Neural cell (in vitro differentiated cells): ENCODE measurements at regions not wholly inside any gene's neighbourhood (a gene's known extent, or its start where the extent isn't known, plus 50 kb on each side); places are given as distances from the start of the nearest gene placed in this dataset.

Experiments
- H2AFZ ChIP-seq: fragments of 200-600, 300-800 bp; sonication (generic), shearing (Covaris generic); 2 replicates; pipeline ENCODE4 v1.6.0; 2014; ENCODE audit warnings: low read depth, mild to moderate bottlenecking, antibody characterized with exemption, low read length, moderate library complexity
- H3F3A ChIP-seq: fragments of 200-600 bp; shearing (Covaris generic); 2 replicates; pipeline ENCODE4 v1.6.1; 2016; ENCODE audit warnings: mild to moderate bottlenecking, moderate library complexity, mixed read lengths, antibody characterized with exemption, low read length; ENCODE audit not compliant: insufficient read depth, poor library complexity, severe bottlenecking
- H3K27ac ChIP-seq: fragments of 200-600, 300-800 bp; sonication (generic), shearing (Covaris generic); 2 replicates; pipeline ENCODE4 v1.5.1; 2014; ENCODE audit warnings: mild to moderate bottlenecking, low read length, moderate library complexity
- H3K27me3 ChIP-seq: fragments of 300-800, 200-600 bp; sonication (generic), shearing (Covaris generic); 2 replicates; pipeline ENCODE4 v1.6.0; 2014; ENCODE audit warnings: mild to moderate bottlenecking, low read depth, low read length, moderate library complexity; ENCODE audit not compliant: insufficient read depth
- H3K36me3 ChIP-seq: fragments of 300-800, 200-600 bp; sonication (generic), shearing (Covaris generic); 2 replicates; pipeline ENCODE4 v1.5.1; 2014; ENCODE audit warnings: mild to moderate bottlenecking, antibody characterized with exemption, low read length, moderate library complexity; ENCODE audit not compliant: insufficient read depth
- H3K4me2 ChIP-seq: fragments of 300-800, 200-600 bp; sonication (generic), shearing (Covaris generic); 2 replicates; pipeline ENCODE4 v1.6.0; 2014; ENCODE audit warnings: mild to moderate bottlenecking, low read length
- H3K4me3 ChIP-seq: fragments of 300-800, 200-600 bp; sonication (generic), shearing (Covaris generic); 2 replicates; pipeline ENCODE4 v1.5.1; 2014; ENCODE audit warnings: mild to moderate bottlenecking, low read length, moderate library complexity
- H3K79me2 ChIP-seq: fragments of 200-600 bp; shearing (Covaris generic); replicated peaks from 2 replicates; pipeline ENCODE4 v1.6.0; 2014; ENCODE audit warnings: mild to moderate bottlenecking, low read length, moderate library complexity; ENCODE audit not compliant: insufficient read depth
- H3K9ac ChIP-seq: fragments of 300-800, 200-600 bp; sonication (generic), shearing (Covaris generic); 2 replicates; pipeline ENCODE4 v1.6.1; 2016; ENCODE audit warnings: mild to moderate bottlenecking, low read length, mixed read lengths
- H3K9me2 ChIP-seq: fragments of 200-600 bp; shearing (Covaris generic); 2 replicates; pipeline ENCODE4 v1.6.1; 2016; ENCODE audit warnings: mild to moderate bottlenecking, low read length, mixed read lengths; ENCODE audit not compliant: insufficient read depth
- H3K9me3 ChIP-seq: fragments of 200-600, 300-800 bp; sonication (generic), shearing (Covaris generic); 2 replicates; pipeline ENCODE4 v1.6.1; 2016; ENCODE audit warnings: mild to moderate bottlenecking, mixed run types, low read length, moderate library complexity, mixed read lengths
- H4K20me1 ChIP-seq: fragments of 200-600 bp; shearing (Covaris generic); 2 replicates; pipeline ENCODE4 v1.6.1; 2016; ENCODE audit warnings: mild to moderate bottlenecking, mixed run types; ENCODE audit not compliant: insufficient read depth
- EP300 ChIP-seq: fragments of 450-650 bp; conservative IDR thresholded peaks from 2 replicates; pipeline ENCODE4 v1.6.1; 2014; ENCODE audit warnings: antibody characterized with exemption, mild to moderate bottlenecking, moderate library complexity; ENCODE audit not compliant: poor library complexity, severe bottlenecking
- EZH2 ChIP-seq: fragments of 200-600, 300-800 bp; shearing (Covaris generic), sonication (generic); IDR thresholded peaks from 2 replicates; pipeline ENCODE4 v1.6.1; 2014; ENCODE audit warnings: antibody characterized with exemption, low read length, borderline replicate concordance, mild to moderate bottlenecking; ENCODE audit not compliant: insufficient read depth, poor library complexity, severe bottlenecking
- MXI1 ChIP-seq: fragments of 450-650 bp; conservative IDR thresholded peaks from 2 replicates; pipeline ENCODE4 v1.6.1; 2014; ENCODE audit warnings: antibody characterized with exemption, mild to moderate bottlenecking; ENCODE audit not compliant: poor library complexity, severe bottlenecking
- POLR2AphosphoS5 ChIP-seq: IDR thresholded peaks from 2 replicates; pipeline ENCODE4 v1.6.1; 2012
- RAD21 ChIP-seq: fragments of 450-650 bp; conservative IDR thresholded peaks from 2 replicates; pipeline ENCODE4 v1.6.1; 2014; ENCODE audit warnings: antibody characterized with exemption, mild to moderate bottlenecking, moderate library complexity
- SMC3 ChIP-seq: fragments of 450-650 bp; conservative IDR thresholded peaks from 2 replicates; pipeline ENCODE4 v1.6.1; 2014; ENCODE audit warnings: antibody characterized with exemption, mild to moderate bottlenecking, moderate library complexity; ENCODE audit not compliant: poor library complexity
- TAF1 ChIP-seq: IDR thresholded peaks from 2 replicates; pipeline ENCODE4 v1.6.1; 2012; ENCODE audit warnings: low read depth
- TF ChIP-seq, protein P1 (sequence below): fragments of 450-650 bp; IDR thresholded peaks from 2 replicates; pipeline ENCODE4 v1.5.1; 2014; ENCODE audit warnings: antibody characterized with exemption, mild to moderate bottlenecking, moderate library complexity; ENCODE audit not compliant: poor library complexity, severe bottlenecking
- TF ChIP-seq, protein P2 (sequence below): IDR thresholded peaks from 2 replicates; pipeline ENCODE4 v1.6.1; 2012; ENCODE audit warnings: borderline replicate concordance

DNA sequence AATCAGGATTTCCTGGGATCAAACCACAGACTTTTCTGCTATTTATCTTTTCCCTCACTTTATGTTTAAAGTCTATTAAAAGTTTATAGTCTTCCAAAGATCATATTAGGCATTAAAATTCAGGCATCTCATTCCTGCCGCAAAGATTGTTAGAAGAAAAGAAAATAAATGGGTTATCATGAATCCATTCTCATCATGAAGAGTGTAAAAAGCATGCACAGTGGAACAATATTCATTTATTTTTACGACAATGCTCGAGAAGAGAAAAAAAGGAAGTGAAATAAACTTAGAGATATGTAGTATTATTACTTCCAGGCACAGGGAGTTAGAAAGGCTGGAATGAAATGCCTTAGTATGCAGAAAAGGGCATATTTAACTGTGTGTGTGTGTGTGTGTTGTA, 213.7 kb upstream of the PLSCR5 start:
- H3K27ac ChIP-seq: no peak overlapping the region
- no peak overlapping the region for H3K4me2 ChIP-seq
- H3F3A ChIP-seq: no peaks in the 10 kb centered on the region
- no peak for TF ChIP-seq POLR2AphosphoS5
- no peak for TF ChIP-seq EP300
- no peak for TF ChIP-seq SMC3
- no peak for TF ChIP-seq MXI1
- TF ChIP-seq TAF1: no peak
- TF ChIP-seq RAD21: no peak
- TF ChIP-seq EZH2: no peak
- TF ChIP-seq, protein P1, sequence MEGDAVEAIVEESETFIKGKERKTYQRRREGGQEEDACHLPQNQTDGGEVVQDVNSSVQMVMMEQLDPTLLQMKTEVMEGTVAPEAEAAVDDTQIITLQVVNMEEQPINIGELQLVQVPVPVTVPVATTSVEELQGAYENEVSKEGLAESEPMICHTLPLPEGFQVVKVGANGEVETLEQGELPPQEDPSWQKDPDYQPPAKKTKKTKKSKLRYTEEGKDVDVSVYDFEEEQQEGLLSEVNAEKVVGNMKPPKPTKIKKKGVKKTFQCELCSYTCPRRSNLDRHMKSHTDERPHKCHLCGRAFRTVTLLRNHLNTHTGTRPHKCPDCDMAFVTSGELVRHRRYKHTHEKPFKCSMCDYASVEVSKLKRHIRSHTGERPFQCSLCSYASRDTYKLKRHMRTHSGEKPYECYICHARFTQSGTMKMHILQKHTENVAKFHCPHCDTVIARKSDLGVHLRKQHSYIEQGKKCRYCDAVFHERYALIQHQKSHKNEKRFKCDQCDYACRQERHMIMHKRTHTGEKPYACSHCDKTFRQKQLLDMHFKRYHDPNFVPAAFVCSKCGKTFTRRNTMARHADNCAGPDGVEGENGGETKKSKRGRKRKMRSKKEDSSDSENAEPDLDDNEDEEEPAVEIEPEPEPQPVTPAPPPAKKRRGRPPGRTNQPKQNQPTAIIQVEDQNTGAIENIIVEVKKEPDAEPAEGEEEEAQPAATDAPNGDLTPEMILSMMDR: no peak
- TF ChIP-seq, protein P2, sequence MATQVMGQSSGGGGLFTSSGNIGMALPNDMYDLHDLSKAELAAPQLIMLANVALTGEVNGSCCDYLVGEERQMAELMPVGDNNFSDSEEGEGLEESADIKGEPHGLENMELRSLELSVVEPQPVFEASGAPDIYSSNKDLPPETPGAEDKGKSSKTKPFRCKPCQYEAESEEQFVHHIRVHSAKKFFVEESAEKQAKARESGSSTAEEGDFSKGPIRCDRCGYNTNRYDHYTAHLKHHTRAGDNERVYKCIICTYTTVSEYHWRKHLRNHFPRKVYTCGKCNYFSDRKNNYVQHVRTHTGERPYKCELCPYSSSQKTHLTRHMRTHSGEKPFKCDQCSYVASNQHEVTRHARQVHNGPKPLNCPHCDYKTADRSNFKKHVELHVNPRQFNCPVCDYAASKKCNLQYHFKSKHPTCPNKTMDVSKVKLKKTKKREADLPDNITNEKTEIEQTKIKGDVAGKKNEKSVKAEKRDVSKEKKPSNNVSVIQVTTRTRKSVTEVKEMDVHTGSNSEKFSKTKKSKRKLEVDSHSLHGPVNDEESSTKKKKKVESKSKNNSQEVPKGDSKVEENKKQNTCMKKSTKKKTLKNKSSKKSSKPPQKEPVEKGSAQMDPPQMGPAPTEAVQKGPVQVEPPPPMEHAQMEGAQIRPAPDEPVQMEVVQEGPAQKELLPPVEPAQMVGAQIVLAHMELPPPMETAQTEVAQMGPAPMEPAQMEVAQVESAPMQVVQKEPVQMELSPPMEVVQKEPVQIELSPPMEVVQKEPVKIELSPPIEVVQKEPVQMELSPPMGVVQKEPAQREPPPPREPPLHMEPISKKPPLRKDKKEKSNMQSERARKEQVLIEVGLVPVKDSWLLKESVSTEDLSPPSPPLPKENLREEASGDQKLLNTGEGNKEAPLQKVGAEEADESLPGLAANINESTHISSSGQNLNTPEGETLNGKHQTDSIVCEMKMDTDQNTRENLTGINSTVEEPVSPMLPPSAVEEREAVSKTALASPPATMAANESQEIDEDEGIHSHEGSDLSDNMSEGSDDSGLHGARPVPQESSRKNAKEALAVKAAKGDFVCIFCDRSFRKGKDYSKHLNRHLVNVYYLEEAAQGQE: no peak
- H3K27me3 ChIP-seq: no peaks in the 10 kb centered on the region
- no peak overlapping the region for H3K4me3 ChIP-seq
- no peak overlapping the region for H3K9ac ChIP-seq
- H3K79me2 ChIP-seq: no peaks in the 10 kb centered on the region
- H2AFZ ChIP-seq: no peak overlapping the region
- no peaks in the 10 kb centered on the region for H4K20me1 ChIP-seq
- H3K9me3 ChIP-seq: no peaks in the 10 kb centered on the region
- no peaks in the 10 kb centered on the region for H3K9me2 ChIP-seq
- no peaks in the 10 kb centered on the region for H3K36me3 ChIP-seq

DNA sequence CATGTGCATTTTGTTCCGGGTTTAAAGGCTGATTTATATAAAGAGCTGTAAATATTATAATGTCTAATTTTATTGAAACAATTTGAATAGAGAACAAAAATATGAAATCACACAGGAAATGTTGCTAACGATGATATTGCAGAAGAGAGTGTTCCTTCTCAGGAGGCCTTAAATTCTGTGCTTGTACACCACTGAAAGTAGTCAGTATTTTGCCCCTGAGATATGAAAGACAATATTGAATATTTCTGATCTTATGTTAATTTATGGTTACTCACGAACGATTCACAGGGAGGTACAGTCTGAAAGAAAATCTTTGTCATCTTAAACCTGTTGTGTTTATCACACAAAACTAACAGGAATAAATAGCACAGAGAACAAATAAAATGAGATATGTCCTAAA, 213.2 kb upstream of the PLSCR5 start:
- H3K9ac ChIP-seq: no peak overlapping the region
- no peaks in the 10 kb centered on the region for H3K9me2 ChIP-seq
- TF ChIP-seq EZH2 (no peak), TAF1 (no peak), MXI1 (no peak), POLR2AphosphoS5 (no peak), SMC3 (no peak), EP300 (no peak), RAD21 (no peak)
- TF ChIP-seq, protein P1: no peak
- TF ChIP-seq, protein P2: no peak
- H3K9me3 ChIP-seq: no peaks in the 10 kb centered on the region
- no peaks in the 10 kb centered on the region for H3K27me3 ChIP-seq
- no peaks in the 10 kb centered on the region for H3K79me2 ChIP-seq
- H3K27ac ChIP-seq: no peak overlapping the region
- no peak overlapping the region for H3K4me2 ChIP-seq
- no peaks in the 10 kb centered on the region for H4K20me1 ChIP-seq
- H3F3A ChIP-seq: no peaks in the 10 kb centered on the region
- no peak overlapping the region for H2AFZ ChIP-seq
- no peak overlapping the region for H3K4me3 ChIP-seq
- no peaks in the 10 kb centered on the region for H3K36me3 ChIP-seq
